Bronchial epithelial cell (primary cell): ENCODE measurements at regions not wholly inside any gene's neighbourhood (a gene's known extent, or its start where the extent isn't known, plus 50 kb on each side); places are given as distances from the start of the nearest gene placed in this dataset.

Source experiments
- DNase-seq: peaks from one replicate; pipeline ENCODE4 v3.0.0-alpha.2; 2010; ENCODE audit warnings: low read depth
- FAIRE-seq: peaks from 2 replicates; lab custom pipeline; 2011; peaks lifted over from hg19 to GRCh38; lab: Jason Lieb, UNC
- H3K27me3 ChIP-seq: 2 replicates; pipeline ENCODE4 v1.5.1; 2011; ENCODE audit warnings: low read length; ENCODE audit not compliant: control insufficient read depth, insufficient read depth
- H3K36me3 ChIP-seq: 2 replicates; pipeline ENCODE4 v1.5.1; 2011; ENCODE audit warnings: low read length; ENCODE audit not compliant: control insufficient read depth, insufficient read depth
- H3K4me3 ChIP-seq: 2 replicates; pipeline ENCODE4 v1.5.1; 2011; ENCODE audit warnings: mild to moderate bottlenecking, low read depth, low read length, control low read depth
- CTCF ChIP-seq: IDR thresholded peaks from 2 replicates; pipeline ENCODE4 v1.5.1; 2011; ENCODE audit warnings: mild to moderate bottlenecking, moderate library complexity, low read length, control low read depth, inconsistent platforms; ENCODE audit not compliant: insufficient read depth, severe bottlenecking

GRCh38 chr10:57706576-57707299 lies 561.0 kb downstream of the IPMK start:
- FAIRE-seq, result no peak
- TF ChIP-seq CTCF, result no peak
- Histone ChIP-seq H3K27me3 (no peaks in the 10 kb centered on the region), H3K4me3 (no peak overlapping the region), H3K36me3 (no peaks in the 10 kb centered on the region)
- no peak for DNase-seq

GRCh38 chr10:57706016-57706415 lies 561.7 kb downstream of the IPMK start:
- no peaks in the 10 kb centered on the region for H3K27me3 ChIP-seq
- DNase-seq (no peak), FAIRE-seq (no peak)
- no peak overlapping the region for H3K4me3 ChIP-seq
- no peak for TF ChIP-seq CTCF
- no peaks in the 10 kb centered on the region for H3K36me3 ChIP-seq

GRCh38 chr10:57699944-57700343 lies 567.8 kb downstream of the IPMK start:
- H3K4me3 ChIP-seq, result no peak overlapping the region
- H3K27me3 ChIP-seq, result no peaks in the 10 kb centered on the region
- no peaks in the 10 kb centered on the region for H3K36me3 ChIP-seq
- FAIRE-seq, result no peak
- no peak for DNase-seq
- TF ChIP-seq CTCF, result no peak

- Histone ChIP-seq H3K4me3 (no peak overlapping the region), H3K27me3 (no peaks in the 10 kb centered on the region), H3K36me3 (no peaks in the 10 kb centered on the region)
- no peak for TF ChIP-seq CTCF
- DNase-seq (peak; percentile 84), FAIRE-seq (no peak)
These were observed 571.1 kb downstream of the IPMK start for GRCh38 chr10:57696641-57697040.

- FAIRE-seq (no peak), DNase-seq (peak; percentile 26)
- TF ChIP-seq CTCF, result no peak
These were observed 572.6 kb downstream of the IPMK start for GRCh38 chr10:57694956-57695608.

More at GRCh38 chr10:57694956-57695608, 572.6 kb downstream of the IPMK start:
- Histone ChIP-seq H3K4me3 (no peak overlapping the region), H3K36me3 (no peaks in the 10 kb centered on the region), H3K27me3 (no peaks in the 10 kb centered on the region)
